ENCODE measurements at regions not wholly inside any gene's neighbourhood (a gene's known extent, or its start where the extent isn't known, plus 50 kb on each side); places are given as distances from the start of the nearest gene placed in this dataset.

DNA sequence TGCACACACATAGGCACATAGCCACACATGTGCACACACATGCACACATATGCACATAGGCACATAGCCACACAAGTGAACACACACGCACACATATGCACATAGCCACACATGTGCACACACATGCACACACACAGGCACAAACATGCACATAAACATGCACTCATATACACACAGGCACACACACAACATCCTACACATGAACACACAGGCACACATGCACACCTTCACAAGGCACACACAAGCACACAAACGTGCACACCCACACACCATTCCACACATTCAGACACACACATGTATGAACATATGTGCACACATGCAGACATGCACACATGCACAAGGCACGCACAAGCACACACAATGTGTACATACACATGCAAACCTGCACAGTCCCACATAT is 484.7 kb downstream of the IRX1 start:
- TF ChIP-seq, protein P1, sequence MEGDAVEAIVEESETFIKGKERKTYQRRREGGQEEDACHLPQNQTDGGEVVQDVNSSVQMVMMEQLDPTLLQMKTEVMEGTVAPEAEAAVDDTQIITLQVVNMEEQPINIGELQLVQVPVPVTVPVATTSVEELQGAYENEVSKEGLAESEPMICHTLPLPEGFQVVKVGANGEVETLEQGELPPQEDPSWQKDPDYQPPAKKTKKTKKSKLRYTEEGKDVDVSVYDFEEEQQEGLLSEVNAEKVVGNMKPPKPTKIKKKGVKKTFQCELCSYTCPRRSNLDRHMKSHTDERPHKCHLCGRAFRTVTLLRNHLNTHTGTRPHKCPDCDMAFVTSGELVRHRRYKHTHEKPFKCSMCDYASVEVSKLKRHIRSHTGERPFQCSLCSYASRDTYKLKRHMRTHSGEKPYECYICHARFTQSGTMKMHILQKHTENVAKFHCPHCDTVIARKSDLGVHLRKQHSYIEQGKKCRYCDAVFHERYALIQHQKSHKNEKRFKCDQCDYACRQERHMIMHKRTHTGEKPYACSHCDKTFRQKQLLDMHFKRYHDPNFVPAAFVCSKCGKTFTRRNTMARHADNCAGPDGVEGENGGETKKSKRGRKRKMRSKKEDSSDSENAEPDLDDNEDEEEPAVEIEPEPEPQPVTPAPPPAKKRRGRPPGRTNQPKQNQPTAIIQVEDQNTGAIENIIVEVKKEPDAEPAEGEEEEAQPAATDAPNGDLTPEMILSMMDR (IDR thresholded peaks at IDR 0.05): no peak
- TF ChIP-seq POLR2A (IDR thresholded peaks at IDR 0.05): no peak

Data from esophagus squamous epithelium (tissue), 4 donors.